ENCODE measurements at regions not wholly inside any gene's neighbourhood (a gene's known extent, or its start where the extent isn't known, plus 50 kb on each side); places are given as distances from the start of the nearest gene placed in this dataset.

DNA sequence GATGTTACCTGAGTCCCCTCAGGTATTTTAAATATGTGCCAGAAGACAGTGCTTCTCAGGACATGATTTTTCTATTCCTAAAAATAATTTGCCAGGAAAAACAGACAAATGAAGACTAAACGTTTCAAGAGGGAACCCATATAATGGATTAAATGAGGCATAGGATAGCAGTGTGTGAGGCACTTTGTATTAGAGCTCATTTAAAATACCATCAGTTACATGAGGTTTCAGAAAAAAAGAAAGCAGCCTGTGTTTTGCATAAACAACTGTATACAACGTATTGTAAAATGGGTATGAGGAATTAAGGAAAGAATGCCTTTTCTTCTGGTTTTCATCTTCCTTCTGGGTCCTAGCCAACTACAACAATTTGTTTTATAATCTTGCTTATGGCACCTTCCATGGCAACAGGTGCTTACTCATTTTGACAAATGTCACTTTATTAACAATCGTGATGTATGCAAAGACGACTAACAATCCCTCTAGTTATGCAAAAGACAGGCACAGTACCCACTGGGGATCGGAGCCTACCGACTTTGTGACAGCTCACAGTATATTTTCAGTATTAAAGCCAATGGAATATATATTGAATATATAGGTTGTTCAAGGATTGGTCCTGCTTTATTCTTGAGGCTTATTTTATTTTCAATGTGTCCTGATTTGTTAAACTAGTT lies 231.6 kb upstream of the ZNF717 start:
- POLR2A ChIA-PET: no interaction called here
- in situ Hi-C loops (cut with MboI) (no loop called here), intact Hi-C loops (cut with micrococcal nuclease) (no loop called here)
- no peaks in the 10 kb centered on the region for H4K20me1 ChIP-seq (replicated peaks; ENCODE audit: control insufficient read depth, insufficient read depth, low read length)
- no peaks in the 10 kb centered on the region for H3K9me1 ChIP-seq (ENCODE audit: control insufficient read depth, insufficient read depth, low read length)
- no peak for DNase-seq (ENCODE audit: extremely low read depth in 1 of 4, low spot score in 3 of 4)
- 0% methylated on average over 6 of the region's 6 CpGs for WGBS (ENCODE audit: insufficient coverage, low coverage, missing lambda C conversion rate)
- ATAC-seq: no peak
- no peak for FAIRE-seq
- H3K4me2 ChIP-seq (ENCODE audit: insufficient read depth, low read length): no peak overlapping the region
- H3K4me1 ChIP-seq (replicated peaks in 1 of 2; ENCODE audit: control insufficient read depth in 2 of 2, insufficient read depth in 2 of 2, low read length in 2 of 2): no peaks in the 10 kb centered on the region
- H3K27me3 ChIP-seq (ENCODE audit: control insufficient read depth in 2 of 2, insufficient read depth in 2 of 2, low read length in 2 of 2): no peaks in the 10 kb centered on the region
- no peak overlapping the region for H3K4me3 ChIP-seq
- H3K79me2 ChIP-seq (ENCODE audit: control insufficient read depth, insufficient read depth, low read length): no peaks in the 10 kb centered on the region
- no peaks in the 10 kb centered on the region for H3K9me3 ChIP-seq (replicated peaks; ENCODE audit: control insufficient read depth, insufficient read depth, low read depth, low read length)
- H3K36me3 ChIP-seq (ENCODE audit: control insufficient read depth, insufficient read depth, low read length): no peaks in the 10 kb centered on the region
- CTCF ChIA-PET (ENCODE audit: low intra/inter-chr PET ratio): no interaction called here
- no peak overlapping the region for H3K9ac ChIP-seq (ENCODE audit: insufficient read depth in 1 of 2, low read depth in 2 of 2, low read length in 2 of 2)
- H3K27ac ChIP-seq (ENCODE audit: extremely low read depth, low read depth, low read length): no peak overlapping the region
- BruUV-seq (replicated peaks): no TSS peak
- no peak overlapping the region for H2AFZ ChIP-seq (ENCODE audit: low read depth, low read length)
- TF ChIP-seq POLR2B (IDR thresholded peaks at IDR 0.05; ENCODE audit: low read depth, partially characterized antibody): no peak
- no peak for TF ChIP-seq CCAR2 (IDR thresholded peaks at IDR 0.05; ENCODE audit: low read depth, low read length)
- TF ChIP-seq ZNF436 (CRISPR knock-in tag; IDR thresholded peaks at IDR 0.05): no peak
- no peak for TF ChIP-seq NR3C1 (CRISPR knock-in tag; IDR thresholded peaks at IDR 0.05)
- TF ChIP-seq, protein P1, sequence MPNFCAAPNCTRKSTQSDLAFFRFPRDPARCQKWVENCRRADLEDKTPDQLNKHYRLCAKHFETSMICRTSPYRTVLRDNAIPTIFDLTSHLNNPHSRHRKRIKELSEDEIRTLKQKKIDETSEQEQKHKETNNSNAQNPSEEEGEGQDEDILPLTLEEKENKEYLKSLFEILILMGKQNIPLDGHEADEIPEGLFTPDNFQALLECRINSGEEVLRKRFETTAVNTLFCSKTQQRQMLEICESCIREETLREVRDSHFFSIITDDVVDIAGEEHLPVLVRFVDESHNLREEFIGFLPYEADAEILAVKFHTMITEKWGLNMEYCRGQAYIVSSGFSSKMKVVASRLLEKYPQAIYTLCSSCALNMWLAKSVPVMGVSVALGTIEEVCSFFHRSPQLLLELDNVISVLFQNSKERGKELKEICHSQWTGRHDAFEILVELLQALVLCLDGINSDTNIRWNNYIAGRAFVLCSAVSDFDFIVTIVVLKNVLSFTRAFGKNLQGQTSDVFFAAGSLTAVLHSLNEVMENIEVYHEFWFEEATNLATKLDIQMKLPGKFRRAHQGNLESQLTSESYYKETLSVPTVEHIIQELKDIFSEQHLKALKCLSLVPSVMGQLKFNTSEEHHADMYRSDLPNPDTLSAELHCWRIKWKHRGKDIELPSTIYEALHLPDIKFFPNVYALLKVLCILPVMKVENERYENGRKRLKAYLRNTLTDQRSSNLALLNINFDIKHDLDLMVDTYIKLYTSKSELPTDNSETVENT (CRISPR knock-in tag; IDR thresholded peaks at IDR 0.05): no peak
- no peak for TF ChIP-seq BACH1 (tag; IDR thresholded peaks at IDR 0.05)
- TF ChIP-seq ARID2 (IDR thresholded peaks at IDR 0.05): no peak
- no peak for TF ChIP-seq ZNF655 (CRISPR knock-in tag; IDR thresholded peaks at IDR 0.05)
- no peak for TF ChIP-seq MAFF (IDR thresholded peaks at IDR 0.05; ENCODE audit: low read length)
- no peak for TF ChIP-seq STAT6 (CRISPR knock-in tag; IDR thresholded peaks at IDR 0.05)
- no peak for TF ChIP-seq ZNF121 (CRISPR knock-in tag; conservative IDR thresholded peaks at IDR 0.05)
- no peak for TF ChIP-seq EWSR1 (IDR thresholded peaks at IDR 0.05; ENCODE audit: borderline replicate concordance, low read depth, partially characterized antibody)

Data from K562 (cell line).